Ishikawa (cell line): ENCODE measurements at regions not wholly inside any gene's neighbourhood (a gene's known extent, or its start where the extent isn't known, plus 50 kb on each side); places are given as distances from the start of the nearest gene placed in this dataset.

ENCODE experiments used
- CEBPB ChIP-seq: IDR thresholded peaks from 2 replicates; pipeline ENCODE4 v1.6.1; 2012
- CREB1 ChIP-seq: IDR thresholded peaks from 2 replicates; pipeline ENCODE4 v1.6.1; 2012; ENCODE audit warnings: low read depth
- EGR1 ChIP-seq: IDR thresholded peaks from 2 replicates; pipeline ENCODE4 v1.6.1; 2012
- EP300 ChIP-seq: IDR thresholded peaks from 2 replicates; pipeline ENCODE4 v1.6.1; 2012; ENCODE audit warnings: borderline replicate concordance
- FOXM1 ChIP-seq: IDR thresholded peaks from 2 replicates; pipeline ENCODE4 v1.6.1; 2012; ENCODE audit warnings: low read depth, borderline replicate concordance
- MAX ChIP-seq: IDR thresholded peaks from 2 replicates; pipeline ENCODE4 v1.6.1; 2012
- NFIC ChIP-seq: IDR thresholded peaks from 2 replicates; pipeline ENCODE4 v1.6.1; 2012
- RAD21 ChIP-seq: IDR thresholded peaks from 2 replicates; pipeline ENCODE4 v1.6.1; 2012; ENCODE audit warnings: low read depth
- REST ChIP-seq: IDR thresholded peaks from 2 replicates; pipeline ENCODE4 v1.6.1; 2012; ENCODE audit warnings: low read depth, mild to moderate bottlenecking
- TAF1 ChIP-seq: IDR thresholded peaks from 2 replicates; pipeline ENCODE4 v1.6.1; 2012; ENCODE audit warnings: low read depth, mild to moderate bottlenecking
- TCF12 ChIP-seq: IDR thresholded peaks from 2 replicates; pipeline ENCODE4 v1.6.1; 2012; ENCODE audit warnings: low read depth
- TEAD4 ChIP-seq: IDR thresholded peaks from 2 replicates; pipeline ENCODE4 v1.6.1; 2012
- USF1 ChIP-seq: IDR thresholded peaks from 2 replicates; pipeline ENCODE4 v1.6.1; 2012
- YY1 ChIP-seq: IDR thresholded peaks from 2 replicates; pipeline ENCODE4 v1.6.1; 2012; ENCODE audit warnings: low read depth
- ZBTB7A ChIP-seq: IDR thresholded peaks from 2 replicates; pipeline ENCODE4 v1.6.1; 2012; ENCODE audit warnings: low read depth

GRCh38 chr13:59126474-59126873, 1037.3 kb downstream of the DIAPH3 start:
- no peak for TF ChIP-seq FOXM1
- no peak for TF ChIP-seq TCF12
- no peak for TF ChIP-seq USF1
- no peak for TF ChIP-seq RAD21
- TF ChIP-seq REST, result no peak

GRCh38 chr13:59133903-59134302, 1029.8 kb downstream of the DIAPH3 start:
- TF ChIP-seq EGR1 (no peak), RAD21 (no peak), USF1 (no peak), ZBTB7A (no peak), YY1 (no peak), FOXM1 (no peak), TAF1 (no peak), REST (no peak), TEAD4 (no peak), CEBPB (no peak), EP300 (no peak)

- TF ChIP-seq TAF1 (no peak), FOXM1 (no peak), TCF12 (no peak), EGR1 (no peak), MAX (no peak), TEAD4 (no peak), REST (no peak), NFIC (no peak), USF1 (no peak), ZBTB7A (no peak), CEBPB (no peak), RAD21 (no peak), CREB1 (no peak), YY1 (no peak), EP300 (no peak)
Observed at GRCh38 chr13:59144700-59145099, 1019.0 kb downstream of the DIAPH3 start.

- TF ChIP-seq TCF12 (no peak), EP300 (no peak), ZBTB7A (no peak), MAX (no peak), NFIC (no peak), REST (no peak), FOXM1 (no peak), TEAD4 (no peak), RAD21 (no peak), YY1 (no peak), CREB1 (no peak), USF1 (no peak), EGR1 (no peak), CEBPB (no peak), TAF1 (no peak)
Observed at GRCh38 chr13:59145381-59145780, 1018.3 kb downstream of the DIAPH3 start.
